ENCODE measurements at regions not wholly inside any gene's neighbourhood (a gene's known extent, or its start where the extent isn't known, plus 50 kb on each side); places are given as distances from the start of the nearest gene placed in this dataset.

DNA sequence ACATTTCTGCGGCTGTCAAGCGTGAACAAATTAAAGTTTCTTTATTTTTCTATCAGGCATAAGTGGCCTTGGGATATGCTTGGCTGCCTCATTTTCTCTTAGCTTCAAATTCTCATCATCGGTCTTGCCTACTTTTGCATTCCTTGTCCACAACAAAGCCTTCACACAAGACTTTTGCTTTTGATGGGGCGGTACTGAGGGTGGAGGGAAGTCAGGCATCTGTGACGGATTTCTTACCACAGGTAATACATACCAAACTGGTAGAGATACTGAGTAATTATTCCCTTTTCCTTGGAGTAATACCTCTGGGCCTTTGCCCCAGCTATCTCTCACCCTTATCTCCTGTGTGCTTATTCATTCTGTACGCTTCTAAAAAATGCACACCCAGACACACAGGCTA is 468.3 kb upstream of the RGPD4 start:
- 82 to 91% (median 84%) methylated on average over 6 of the region's 6 CpGs for WGBS, 3 donors
- H3K27me3 ChIP-seq (ENCODE audit: insufficient read depth in 3 of 3, low read length in 2 of 3), result no peaks in the 10 kb centered on the region
- DNase-seq, result no peak
- no peak overlapping the region for H3K27ac ChIP-seq
- TF ChIP-seq, protein P1, sequence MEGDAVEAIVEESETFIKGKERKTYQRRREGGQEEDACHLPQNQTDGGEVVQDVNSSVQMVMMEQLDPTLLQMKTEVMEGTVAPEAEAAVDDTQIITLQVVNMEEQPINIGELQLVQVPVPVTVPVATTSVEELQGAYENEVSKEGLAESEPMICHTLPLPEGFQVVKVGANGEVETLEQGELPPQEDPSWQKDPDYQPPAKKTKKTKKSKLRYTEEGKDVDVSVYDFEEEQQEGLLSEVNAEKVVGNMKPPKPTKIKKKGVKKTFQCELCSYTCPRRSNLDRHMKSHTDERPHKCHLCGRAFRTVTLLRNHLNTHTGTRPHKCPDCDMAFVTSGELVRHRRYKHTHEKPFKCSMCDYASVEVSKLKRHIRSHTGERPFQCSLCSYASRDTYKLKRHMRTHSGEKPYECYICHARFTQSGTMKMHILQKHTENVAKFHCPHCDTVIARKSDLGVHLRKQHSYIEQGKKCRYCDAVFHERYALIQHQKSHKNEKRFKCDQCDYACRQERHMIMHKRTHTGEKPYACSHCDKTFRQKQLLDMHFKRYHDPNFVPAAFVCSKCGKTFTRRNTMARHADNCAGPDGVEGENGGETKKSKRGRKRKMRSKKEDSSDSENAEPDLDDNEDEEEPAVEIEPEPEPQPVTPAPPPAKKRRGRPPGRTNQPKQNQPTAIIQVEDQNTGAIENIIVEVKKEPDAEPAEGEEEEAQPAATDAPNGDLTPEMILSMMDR (IDR thresholded peaks at IDR 0.05), result no peak
- no peaks in the 10 kb centered on the region for H3K36me3 ChIP-seq (ENCODE audit: insufficient read depth in 1 of 2, low read depth in 1 of 2)
- ATAC-seq, result no peak
- intact Hi-C loops (cut with DNase I), result no loop called here
- H3K4me3 ChIP-seq, result no peak overlapping the region
- no peaks in the 10 kb centered on the region for H3K9me3 ChIP-seq
- H3K4me1 ChIP-seq, result no peaks in the 10 kb centered on the region

DNA sequence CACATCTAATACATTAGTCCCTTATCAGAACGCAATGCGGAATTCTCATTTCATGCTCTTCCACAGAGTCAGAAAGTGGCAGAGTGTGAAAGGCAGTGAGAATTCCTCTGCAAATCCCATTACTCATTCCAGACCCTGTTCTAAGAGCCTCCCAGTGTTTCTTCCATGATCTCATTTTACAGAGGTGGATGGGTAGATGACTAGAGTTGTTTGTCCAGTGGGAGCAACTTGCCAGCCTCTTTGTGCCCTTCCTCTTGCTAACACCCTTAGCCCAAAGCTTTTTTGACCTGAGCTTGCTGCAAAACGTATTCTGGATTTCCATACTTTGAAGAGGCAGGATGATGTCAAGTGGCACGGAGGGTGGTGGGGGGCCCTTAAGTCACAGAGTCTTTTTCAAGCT is 467.7 kb upstream of the RGPD4 start:
- Histone ChIP-seq H3K4me3 (no peak overlapping the region), H3K27ac (no peak overlapping the region), H3K4me1 (no peaks in the 10 kb centered on the region), H3K9me3 (no peaks in the 10 kb centered on the region), H3K36me3 (ENCODE audit: insufficient read depth in 1 of 2, low read depth in 1 of 2) (no peaks in the 10 kb centered on the region), H3K27me3 (ENCODE audit: insufficient read depth in 3 of 3, low read length in 2 of 3) (no peaks in the 10 kb centered on the region)
- ATAC-seq (no peak), DNase-seq (no peak)
- intact Hi-C loops (cut with DNase I), result no loop called here
- WGBS, 3 donors, result 74 to 82% (median 77%) methylated on average over 4 of the region's 4 CpGs
- TF ChIP-seq, protein P1 (IDR thresholded peaks at IDR 0.05), result no peak

DNA sequence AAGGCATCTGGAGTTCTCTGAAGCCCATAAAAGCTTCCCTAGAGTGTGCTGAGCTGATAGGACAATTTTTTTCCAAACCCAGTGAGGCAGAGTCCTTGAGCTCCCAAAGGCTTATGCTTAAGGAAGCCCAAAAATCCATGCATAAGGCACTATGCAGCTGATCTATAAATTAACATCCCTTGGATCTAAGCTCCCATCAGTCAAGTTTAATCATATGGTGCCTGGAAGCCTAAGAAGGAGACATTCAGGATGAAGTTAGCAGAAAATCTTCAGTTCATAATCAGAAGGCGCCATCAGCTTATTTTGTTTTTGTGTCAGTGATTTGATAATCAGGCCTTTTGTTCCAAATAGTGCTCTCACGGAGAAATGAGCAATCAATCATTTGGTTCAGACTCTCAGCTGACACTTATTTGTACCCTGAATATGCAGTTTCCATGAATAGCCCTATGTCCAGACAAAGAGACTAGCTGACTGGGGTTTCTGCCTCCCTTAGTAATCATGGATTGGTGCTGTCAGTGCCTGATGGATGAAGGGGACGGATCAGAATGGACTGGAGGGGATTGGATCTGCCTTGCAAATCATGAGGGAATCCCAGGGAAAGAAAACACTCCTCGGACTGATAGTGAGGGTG is 464.8 kb upstream of the RGPD4 start:
- DNase-seq, result no peak
- H3K4me1 ChIP-seq, result no peaks in the 10 kb centered on the region
- 63 to 77% (median 69%) methylated on average over 4 of the region's 4 CpGs for WGBS, 3 donors

DNA sequence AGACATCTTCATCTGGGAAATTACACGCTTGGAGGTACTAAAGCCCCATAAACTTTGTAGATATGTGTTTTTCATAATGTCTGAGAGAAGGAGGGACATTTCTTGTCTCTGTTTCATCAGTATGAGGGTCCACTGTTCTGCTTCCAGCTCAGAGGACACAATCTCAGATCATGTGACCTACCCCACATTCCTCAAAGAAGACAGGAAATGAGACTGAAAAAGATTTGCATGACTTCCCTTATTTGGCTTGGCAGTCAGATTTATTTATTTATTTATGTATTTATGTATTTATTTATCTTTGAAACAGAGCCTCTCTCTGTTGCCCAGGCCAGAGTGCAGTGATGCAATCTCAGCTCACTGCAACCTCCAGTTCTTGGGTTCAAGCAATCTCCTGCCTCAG is 463.7 kb upstream of the RGPD4 start:
- DNase-seq (no peak), ATAC-seq (no peak)
- TF ChIP-seq, protein P1 (IDR thresholded peaks at IDR 0.05), result no peak
- Histone ChIP-seq H3K4me3 (no peak overlapping the region), H3K4me1 (no peaks in the 10 kb centered on the region), H3K27ac (no peak overlapping the region), H3K9me3 (no peaks in the 10 kb centered on the region), H3K27me3 (ENCODE audit: insufficient read depth in 3 of 3, low read length in 2 of 3) (no peaks in the 10 kb centered on the region), H3K36me3 (ENCODE audit: insufficient read depth in 1 of 2, low read depth in 1 of 2) (no peaks in the 10 kb centered on the region)
- WGBS, 3 donors, result 85 to 94% (median 91%) methylated on average over 1 of the region's 1 CpG
- intact Hi-C loops (cut with DNase I), result no loop called here

More for the DNA sequence above, 464.8 kb upstream of the RGPD4 start:
- Histone ChIP-seq H3K27ac (no peak overlapping the region), H3K4me3 (no peak overlapping the region), H3K27me3 (ENCODE audit: insufficient read depth in 3 of 3, low read length in 2 of 3) (no peaks in the 10 kb centered on the region), H3K36me3 (ENCODE audit: insufficient read depth in 1 of 2, low read depth in 1 of 2) (no peaks in the 10 kb centered on the region), H3K9me3 (no peaks in the 10 kb centered on the region)
- TF ChIP-seq, protein P1 (IDR thresholded peaks at IDR 0.05), result no peak
- ATAC-seq, result no peak
- intact Hi-C loops (cut with DNase I), result no loop called here

DNA sequence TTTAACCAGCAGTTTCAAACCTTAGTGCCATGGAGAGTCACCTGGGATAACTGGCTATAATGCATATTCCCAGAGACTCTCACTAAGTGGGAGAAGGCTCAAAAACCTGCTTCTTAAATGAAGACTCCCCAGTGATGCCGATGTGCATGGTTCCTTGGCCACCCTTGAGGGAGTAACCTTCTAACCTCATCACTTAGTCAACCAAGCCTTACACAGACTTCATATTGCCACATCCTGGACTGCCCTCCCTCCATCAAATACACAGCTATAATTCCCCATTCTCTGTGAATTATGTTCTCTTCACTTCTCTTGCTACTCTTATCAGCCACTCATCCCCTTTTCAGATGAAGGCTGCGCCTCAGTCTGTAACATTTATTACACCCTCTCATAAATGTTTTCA is 462.9 kb upstream of the RGPD4 start:
- H3K36me3 ChIP-seq (ENCODE audit: insufficient read depth in 1 of 2, low read depth in 1 of 2), result no peaks in the 10 kb centered on the region
- no peaks in the 10 kb centered on the region for H3K4me1 ChIP-seq
- no peak overlapping the region for H3K27ac ChIP-seq
- no peak overlapping the region for H3K4me3 ChIP-seq
- no peaks in the 10 kb centered on the region for H3K27me3 ChIP-seq (ENCODE audit: insufficient read depth in 3 of 3, low read length in 2 of 3)
- no peaks in the 10 kb centered on the region for H3K9me3 ChIP-seq
- TF ChIP-seq, protein P1 (IDR thresholded peaks at IDR 0.05), result no peak
- ATAC-seq (no peak), DNase-seq (no peak)
- intact Hi-C loops (cut with DNase I), result no loop called here
- 91 to 95% (median 92%) methylated on average over 2 of the region's 2 CpGs for WGBS, 3 donors

Measured in psoas muscle (tissue), 7 donors.